HG02973 (cell line): ENCODE measurements at regions not wholly inside any gene's neighbourhood (a gene's known extent, or its start where the extent isn't known, plus 50 kb on each side); places are given as distances from the start of the nearest gene placed in this dataset.
A peak's percentile ranks its signal among the peaks of the same experiment; 100 is the strongest.
"Not testable (repeated sequence)": the region's sequence is repeated elsewhere in the genome, so short reads cannot be mapped to it uniquely, and the experiment has no call there.

Experiments used
- ATAC-seq: cut with Tn5 transposase; IDR thresholded peaks from one replicate; pipeline ENCODE4 v1.9.1; 2021; ENCODE audit warnings: moderate library complexity; ENCODE audit not compliant: unreplicated experiment

GRCh38 chr12:58301730-58302122 lies 360.4 kb downstream of the ATP23 start:
- no peak for ATAC-seq

GRCh38 chr12:58302487-58303011 lies 361.2 kb downstream of the ATP23 start:
- no peak for ATAC-seq

- no peak for ATAC-seq
These were observed 365.1 kb downstream of the ATP23 start for GRCh38 chr12:58306266-58307000.

GRCh38 chr12:58309806-58310205 lies 368.4 kb downstream of the ATP23 start:
- no peak for ATAC-seq

DNA sequence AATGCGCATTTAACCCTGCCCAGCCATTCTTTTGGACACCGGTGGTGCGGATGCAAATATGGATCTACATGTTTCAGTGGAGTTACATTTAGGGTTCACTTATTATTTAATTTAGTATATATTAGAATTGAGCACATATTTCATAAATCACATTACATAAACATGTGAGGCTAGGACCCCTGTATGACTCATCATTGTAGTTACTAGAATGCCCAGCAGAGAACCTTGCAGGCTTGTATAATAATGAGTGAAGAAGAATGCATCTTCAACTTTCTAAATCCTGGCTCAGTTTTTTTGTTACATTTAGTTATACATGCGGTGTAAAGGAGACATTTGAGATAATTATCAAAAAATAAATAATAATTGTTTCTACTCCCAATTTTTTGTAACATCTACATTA lies 369.0 kb downstream of the ATP23 start:
- no peak for ATAC-seq

DNA sequence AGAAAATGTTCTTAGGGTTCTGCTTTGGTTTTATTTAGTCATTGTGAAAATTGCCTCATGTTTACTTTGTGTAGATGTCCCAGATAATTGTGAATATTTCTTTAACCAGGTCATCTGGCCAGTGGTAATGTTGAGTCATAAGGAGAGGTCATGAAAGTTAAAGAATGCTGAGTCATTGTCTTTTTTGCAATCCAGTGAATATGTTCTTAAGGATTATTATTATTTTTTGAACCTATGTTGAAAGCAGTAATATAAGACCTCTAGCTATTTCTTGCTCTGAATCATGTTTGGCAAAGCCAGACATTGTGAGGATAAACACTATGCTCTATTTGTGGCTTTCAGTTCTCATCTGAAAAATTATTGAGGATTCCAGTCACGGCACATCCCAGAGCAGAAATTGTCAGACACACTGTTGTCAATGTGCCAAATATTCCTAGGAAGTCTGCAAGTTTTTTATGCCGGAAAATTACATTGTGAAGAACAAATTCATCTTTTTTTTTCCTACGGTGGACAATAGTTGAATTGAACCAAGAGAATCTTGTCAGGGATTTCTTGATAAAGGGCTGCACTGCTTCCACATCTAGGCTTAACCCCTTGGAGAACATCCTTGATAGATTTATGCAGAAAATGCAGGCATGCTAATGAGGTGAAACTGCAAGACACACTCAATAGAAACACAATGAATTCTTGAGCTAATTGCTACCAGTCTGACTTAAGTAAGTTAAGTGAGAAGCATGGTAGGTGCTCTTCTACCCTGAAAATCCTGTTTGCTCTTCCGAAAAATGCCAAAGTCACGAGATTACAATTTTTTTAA lies 369.6 kb downstream of the ATP23 start:
- ATAC-seq = peak; percentile 61

DNA sequence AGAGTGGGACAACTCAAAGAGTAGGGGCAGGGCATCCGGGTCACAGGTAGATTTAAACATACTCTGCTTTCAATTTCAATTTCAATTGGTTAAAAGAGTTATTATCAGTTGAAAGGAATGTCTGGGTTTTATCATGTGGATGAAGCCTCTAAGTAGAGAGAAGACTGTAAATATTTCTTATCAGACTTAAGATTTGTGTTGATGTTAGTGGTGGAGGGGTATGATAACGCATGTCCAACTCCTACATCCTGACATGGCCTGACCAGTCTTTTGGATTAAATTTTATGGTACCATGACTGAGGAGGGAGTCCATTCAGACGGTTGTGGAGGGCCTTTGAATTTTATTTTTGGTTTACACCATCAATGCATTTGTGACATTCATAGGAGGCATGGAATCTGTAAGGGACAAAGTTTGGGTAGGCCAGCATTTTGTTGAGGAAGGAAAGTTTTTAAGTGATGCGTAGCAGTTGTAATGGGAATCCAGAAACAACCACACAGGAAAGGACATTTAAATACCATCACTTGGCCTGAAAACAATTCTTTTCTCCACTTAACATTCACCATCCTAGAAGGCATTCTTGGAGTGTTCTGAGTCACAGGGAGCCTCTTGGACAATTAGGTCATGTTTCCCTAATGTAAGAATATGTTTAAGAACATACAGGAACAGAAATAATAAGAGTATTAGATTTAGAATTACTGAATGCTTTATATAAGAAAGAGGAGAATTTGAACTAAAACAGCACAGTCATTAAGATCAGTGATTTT lies 371.9 kb downstream of the ATP23 start:
- no peak for ATAC-seq

GRCh38 chr12:58314610-58315009 lies 373.2 kb downstream of the ATP23 start:
- ATAC-seq = no peak

DNA sequence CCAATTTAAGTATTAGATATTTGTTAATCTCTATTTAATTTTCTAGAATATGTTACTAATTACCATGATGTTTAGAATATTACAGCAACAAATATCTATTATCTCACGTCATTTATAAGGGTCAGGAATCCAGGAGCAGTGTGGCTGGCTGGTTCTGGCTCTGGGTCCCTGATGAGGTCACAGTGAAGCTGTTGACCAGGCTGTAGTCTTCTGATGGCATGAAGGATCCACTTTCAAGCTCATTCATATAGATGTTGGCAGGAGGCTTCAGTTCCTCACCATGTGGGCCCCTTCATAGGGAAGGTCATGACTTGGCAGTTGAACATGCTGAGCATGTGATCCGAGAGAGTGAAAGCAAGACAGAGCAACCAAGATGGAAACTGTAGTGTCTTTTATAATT lies 375.6 kb downstream of the ATP23 start:
- ATAC-seq = no peak

DNA sequence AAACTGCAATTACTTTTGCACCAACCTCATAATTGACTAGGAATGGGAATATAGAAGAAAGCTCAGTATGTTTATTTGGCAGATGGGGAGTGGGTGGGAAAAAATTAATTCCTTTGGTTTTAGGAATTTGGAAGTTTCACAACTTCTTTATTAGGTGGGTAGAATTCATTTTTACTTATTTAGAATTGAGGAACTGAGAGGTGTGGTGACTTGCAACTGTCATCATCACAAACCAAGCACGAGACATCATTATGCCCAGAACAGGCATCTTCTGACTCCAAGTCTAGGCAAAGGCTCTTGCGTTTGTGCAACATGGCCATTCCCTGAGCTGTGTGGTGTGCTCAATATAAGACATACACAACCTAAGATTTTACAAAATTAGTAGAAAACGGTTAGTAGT lies 380.0 kb downstream of the ATP23 start:
- peak; percentile 77 for ATAC-seq

GRCh38 chr12:58323676-58324075 lies 382.3 kb downstream of the ATP23 start:
- ATAC-seq = no peak

DNA sequence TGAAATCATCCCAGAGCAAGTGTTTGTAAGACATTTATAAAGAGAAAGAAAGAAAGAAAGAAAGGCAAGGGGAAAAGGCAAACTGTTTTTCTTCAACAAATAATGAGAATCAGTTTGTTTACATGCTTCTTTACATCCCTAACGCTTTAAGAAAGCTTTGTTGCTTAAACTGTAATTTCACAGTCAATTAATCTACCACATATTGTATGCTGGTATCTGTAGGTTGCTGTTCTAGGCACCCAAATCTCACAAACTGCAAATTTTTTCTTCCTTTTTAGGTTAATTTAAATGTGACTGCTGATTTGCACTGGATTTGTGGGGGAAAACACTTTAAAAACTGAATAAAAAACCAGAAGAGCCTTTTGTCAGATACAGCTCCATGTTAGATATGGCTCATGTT lies 384.2 kb downstream of the ATP23 start:
- ATAC-seq = no peak

DNA sequence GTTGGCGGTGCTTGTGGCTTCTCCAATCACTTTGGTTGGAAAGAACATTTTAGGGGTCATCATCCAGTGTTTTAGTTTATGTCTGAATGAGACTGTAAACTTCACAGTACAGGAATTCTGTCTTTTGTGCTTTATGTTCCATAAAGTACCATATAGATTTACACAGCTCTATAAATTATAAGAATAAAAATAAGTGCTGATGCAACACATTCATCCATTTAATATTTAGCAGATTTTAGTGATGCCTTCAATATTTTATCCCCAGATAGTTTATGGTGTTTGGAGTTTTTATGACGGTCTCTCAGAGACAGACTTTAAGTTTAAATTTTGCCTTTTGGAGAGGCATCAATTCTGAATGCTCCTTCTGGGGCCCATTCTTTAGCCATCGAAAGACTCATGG lies 385.2 kb downstream of the ATP23 start:
- no peak for ATAC-seq

DNA sequence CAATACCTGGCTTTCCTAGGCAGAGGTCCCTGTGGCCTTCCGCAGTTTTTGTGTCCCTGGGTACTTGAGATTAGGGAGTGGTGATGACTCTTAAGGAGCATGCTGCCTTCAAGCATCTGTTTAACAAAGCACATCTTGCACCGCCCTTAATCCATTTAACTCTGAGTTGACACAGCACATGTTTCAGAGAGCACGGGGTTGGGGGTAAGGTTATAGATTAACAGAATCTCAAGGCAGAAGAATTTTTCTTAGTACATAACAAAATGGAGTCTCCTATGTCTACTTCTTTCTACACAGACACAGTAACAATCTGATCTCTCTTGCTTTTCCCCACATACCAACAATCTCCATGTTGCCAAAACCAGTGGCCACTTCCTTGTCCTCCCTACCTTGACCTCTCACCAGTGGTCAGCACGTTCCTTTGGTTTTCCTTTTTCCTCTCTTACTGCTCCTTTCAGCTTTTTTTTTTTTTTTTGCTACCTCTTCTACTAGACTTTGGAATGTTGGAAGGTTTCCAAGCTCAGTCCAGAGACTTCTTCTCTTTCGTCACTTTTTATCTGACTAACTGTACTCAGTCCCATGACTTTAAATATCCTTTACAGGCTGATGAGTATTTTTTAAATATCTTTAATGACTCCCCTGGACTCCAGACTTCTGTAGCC lies 395.3 kb downstream of the ATP23 start:
- not testable (repeated sequence) for ATAC-seq

DNA sequence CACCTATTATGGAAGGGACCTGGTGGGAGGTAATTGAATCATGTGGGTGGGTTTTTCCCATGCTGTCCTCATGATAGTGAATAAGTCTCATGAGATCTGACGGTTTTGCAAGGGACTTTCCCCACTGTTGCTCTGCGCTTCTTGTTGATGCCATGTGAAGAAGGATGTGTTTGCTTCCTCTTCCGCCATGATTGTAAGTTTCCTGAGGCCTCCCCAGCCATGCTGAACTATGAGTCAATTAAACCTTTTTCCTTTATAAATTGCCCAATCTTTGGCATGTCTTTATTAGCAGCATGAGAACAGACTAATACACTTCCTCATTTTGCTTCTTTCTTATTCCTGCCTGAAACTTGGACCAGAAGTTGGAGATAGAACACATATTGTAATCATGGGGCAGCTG lies 396.2 kb downstream of the ATP23 start:
- not testable (repeated sequence) for ATAC-seq

DNA sequence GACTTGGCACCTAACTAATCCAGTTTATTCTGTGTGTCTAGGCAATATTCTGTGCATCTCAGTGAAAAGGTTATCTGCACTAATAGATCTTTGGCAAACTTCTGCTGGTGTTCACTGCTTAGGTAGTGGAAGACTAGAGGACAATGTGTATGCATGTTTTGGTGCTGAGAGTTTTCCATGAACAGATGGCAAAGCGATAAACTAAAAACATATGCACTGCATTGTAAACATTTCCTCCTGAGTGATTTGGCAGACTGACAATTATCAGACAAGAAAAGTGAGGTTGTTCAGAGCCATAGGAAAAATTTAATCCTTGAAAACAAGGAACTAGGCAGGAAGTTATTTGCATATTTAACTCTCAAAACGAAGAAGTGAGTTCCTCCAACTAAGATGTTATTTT lies 400.4 kb downstream of the ATP23 start:
- no peak for ATAC-seq

GRCh38 chr12:58342736-58343135 lies 401.4 kb downstream of the ATP23 start:
- no peak for ATAC-seq

DNA sequence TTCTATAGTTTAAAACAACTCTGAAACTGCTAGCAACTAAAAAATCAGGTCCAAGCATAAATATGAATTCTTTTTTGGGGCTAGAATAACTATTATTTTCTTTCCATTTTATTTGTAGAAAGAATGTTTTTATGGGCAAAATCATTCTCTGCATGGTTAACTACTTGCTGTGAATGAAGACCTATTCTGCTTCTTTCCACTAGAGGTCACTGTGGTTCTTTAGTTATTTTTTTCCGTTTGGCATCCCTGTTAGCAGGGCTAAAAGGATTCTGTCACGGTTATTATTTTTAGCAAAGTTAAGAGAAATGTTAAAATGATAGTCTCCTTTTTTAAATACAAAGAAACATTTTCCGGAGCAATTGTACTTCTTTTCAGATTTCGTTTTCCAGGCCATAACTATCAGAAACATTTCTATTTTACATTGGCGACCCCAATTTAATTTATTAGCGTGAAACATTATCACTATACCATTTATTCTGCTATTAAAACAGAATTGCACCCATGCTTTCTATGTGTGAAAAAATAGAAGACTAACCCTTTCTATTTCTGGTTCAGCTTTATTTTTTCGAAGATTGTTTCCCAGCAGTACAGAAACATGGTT lies 404.8 kb downstream of the ATP23 start:
- no peak for ATAC-seq

DNA sequence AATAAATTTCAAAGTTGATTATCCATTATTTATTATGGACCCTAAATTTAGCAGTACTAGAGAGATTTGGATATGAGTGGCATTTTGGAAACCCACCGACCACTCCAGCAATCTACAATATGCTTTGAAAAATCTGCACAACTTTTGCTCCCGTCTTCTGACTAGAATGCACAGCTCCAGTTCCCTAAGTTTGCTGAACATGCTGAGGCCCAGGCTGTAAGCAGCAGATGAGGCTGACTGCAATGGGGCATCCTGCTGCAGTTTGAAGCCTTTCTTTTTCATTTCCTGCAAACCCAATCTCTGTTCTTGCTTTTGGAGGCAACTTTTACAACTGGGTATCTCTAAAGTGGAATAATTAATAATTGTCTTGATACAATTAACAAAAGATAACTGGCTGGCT lies 405.8 kb downstream of the ATP23 start:
- no peak for ATAC-seq

- no peak for ATAC-seq
These were observed 406.3 kb downstream of the ATP23 start for GRCh38 chr12:58347691-58348090.
